Smooth muscle cell (in vitro differentiated cells): ENCODE measurements at regions not wholly inside any gene's neighbourhood (a gene's known extent, or its start where the extent isn't known, plus 50 kb on each side); places are given as distances from the start of the nearest gene placed in this dataset.

Experiments
- DNase-seq: peaks from one replicate; lab custom pipeline; 2025; ENCODE audit not compliant: unreplicated experiment; lab: John Stamatoyannopoulos, UW
- H2AFZ ChIP-seq: fragments of 200-600 bp; sonication (generic); 2 replicates; pipeline ENCODE4 v1.6.0; 2016; ENCODE audit warnings: antibody characterized with exemption, low read depth, mild to moderate bottlenecking
- H3F3A ChIP-seq: fragments of 200-600 bp; sonication (generic); 2 replicates; pipeline ENCODE4 v1.6.0; 2017; ENCODE audit warnings: antibody characterized with exemption, low read depth
- H3K27ac ChIP-seq: fragments of 200-600 bp; sonication (generic); 2 replicates; pipeline ENCODE4 v1.5.1; 2016; ENCODE audit warnings: low read depth, mild to moderate bottlenecking
- H3K27me3 ChIP-seq: fragments of 200-600 bp; sonication (generic); 2 replicates; pipeline ENCODE4 v1.6.1; 2016; ENCODE audit warnings: low read depth, mild to moderate bottlenecking
- H3K36me3 ChIP-seq: fragments of 200-600 bp; sonication (generic); 2 replicates; pipeline ENCODE4 v1.5.1; 2016; ENCODE audit warnings: low read depth
- H3K4me1 ChIP-seq: fragments of 200-600 bp; sonication (generic); 2 replicates; pipeline ENCODE4 v1.5.1; 2016; ENCODE audit warnings: low read depth
- H3K4me2 ChIP-seq: fragments of 200-600 bp; sonication (generic); 2 replicates; pipeline ENCODE4 v1.6.0; 2016; ENCODE audit warnings: mild to moderate bottlenecking
- H3K4me3 ChIP-seq: fragments of 200-600 bp; sonication (generic); 2 replicates; pipeline ENCODE4 v1.5.1; 2016; ENCODE audit warnings: mild to moderate bottlenecking
- H3K79me2 ChIP-seq: fragments of 200-600 bp; sonication (generic); 2 replicates; pipeline ENCODE4 v1.6.0; 2016; ENCODE audit warnings: low read depth, mild to moderate bottlenecking
- H3K9ac ChIP-seq: fragments of 200-600 bp; sonication (generic); 2 replicates; pipeline ENCODE4 v1.6.0; 2016; ENCODE audit warnings: low read depth
- H3K9me3 ChIP-seq: fragments of 200-600 bp; sonication (generic); replicated peaks from 2 replicates; pipeline ENCODE4 v1.5.1; 2016; ENCODE audit warnings: low read depth
- H4K20me1 ChIP-seq: fragments of 200-600 bp; sonication (generic); 2 replicates; pipeline ENCODE4 v1.6.0; 2016; ENCODE audit warnings: low read depth
- CTCF ChIP-seq: fragments of 200-600 bp; sonication (generic); IDR thresholded peaks from 2 replicates; pipeline ENCODE4 v1.5.1; 2017; ENCODE audit warnings: borderline replicate concordance, mild to moderate bottlenecking, antibody characterized with exemption; ENCODE audit not compliant: insufficient read depth, poor library complexity, severe bottlenecking
- WGBS: methylation state at CpG from one replicate; pipeline ENCODE4 v1.1.7; 2016; ENCODE audit warnings: low lambda C conversion rate; 5-methylcytosine and 5-hydroxymethylcytosine counted together

- no peak overlapping the region for H3K4me3 ChIP-seq
- H3K79me2 ChIP-seq, result no peaks in the 10 kb centered on the region
- no peaks in the 10 kb centered on the region for H4K20me1 ChIP-seq
- TF ChIP-seq CTCF, result no peak
- H3K27me3 ChIP-seq, result no peaks in the 10 kb centered on the region
- no peaks in the 10 kb centered on the region for H3K9me3 ChIP-seq
- no peak overlapping the region for H3K4me2 ChIP-seq
- no peak for DNase-seq
- 69% methylated on average over 3 of the region's 3 CpGs for WGBS
- H2AFZ ChIP-seq, result no peak overlapping the region
- no peak overlapping the region for H3K27ac ChIP-seq
- H3K4me1 ChIP-seq, result no peaks in the 10 kb centered on the region
- no peak overlapping the region for H3K9ac ChIP-seq
- H3K36me3 ChIP-seq, result no peaks in the 10 kb centered on the region
- no peaks in the 10 kb centered on the region for H3F3A ChIP-seq
Observed at GRCh38 chr20:20989081-20989480, 117.1 kb downstream of the LINC00237 start.

GRCh38 chr20:20979934-20980333 is 126.2 kb downstream of the LINC00237 start:
- Histone ChIP-seq H3K36me3 (no peaks in the 10 kb centered on the region), H3K27me3 (no peaks in the 10 kb centered on the region), H3K27ac (no peak overlapping the region), H3F3A (no peaks in the 10 kb centered on the region), H2AFZ (no peak overlapping the region), H4K20me1 (no peaks in the 10 kb centered on the region), H3K9me3 (no peaks in the 10 kb centered on the region), H3K79me2 (no peaks in the 10 kb centered on the region), H3K4me3 (no peak overlapping the region), H3K4me1 (no peaks in the 10 kb centered on the region), H3K9ac (no peak overlapping the region), H3K4me2 (no peak overlapping the region)
- TF ChIP-seq CTCF, result no peak
- DNase-seq, result no peak

DNA sequence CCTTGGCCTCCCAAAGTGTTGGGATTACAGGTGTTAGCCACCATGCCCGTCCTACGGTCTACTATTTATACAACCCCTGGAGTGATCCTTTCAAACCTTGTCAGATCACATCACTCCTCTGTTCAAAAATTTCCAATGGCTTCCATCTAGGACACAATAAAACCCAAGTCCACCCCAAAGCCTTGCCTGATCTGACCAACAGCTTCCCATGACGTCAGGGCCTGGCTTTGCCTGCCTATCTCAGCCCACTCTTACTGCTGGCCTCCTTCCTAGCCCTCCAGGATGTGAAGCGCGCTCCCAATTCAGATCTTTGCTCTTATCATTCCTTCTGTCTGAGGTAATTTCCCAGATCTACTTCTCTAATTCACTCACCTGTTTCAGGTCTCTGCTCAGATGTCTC is 128.4 kb downstream of the LINC00237 start:
- Histone ChIP-seq H4K20me1 (no peaks in the 10 kb centered on the region), H3K27me3 (no peaks in the 10 kb centered on the region), H3K79me2 (no peaks in the 10 kb centered on the region), H3K4me2 (no peak overlapping the region), H3K4me3 (no peak overlapping the region), H3K27ac (no peak overlapping the region), H3K36me3 (no peaks in the 10 kb centered on the region), H3K9ac (no peak overlapping the region), H2AFZ (no peak overlapping the region), H3K9me3 (no peaks in the 10 kb centered on the region), H3K4me1 (no peaks in the 10 kb centered on the region), H3F3A (no peaks in the 10 kb centered on the region)
- DNase-seq, result no peak
- TF ChIP-seq CTCF, result no peak
- 90% methylated on average over 5 of the region's 5 CpGs for WGBS

GRCh38 chr20:20972490-20972889 is 133.7 kb downstream of the LINC00237 start:
- no peaks in the 10 kb centered on the region for H3K36me3 ChIP-seq
- no peaks in the 10 kb centered on the region for H4K20me1 ChIP-seq
- H3K79me2 ChIP-seq, result no peaks in the 10 kb centered on the region
- H3K9ac ChIP-seq, result no peak overlapping the region
- no peaks in the 10 kb centered on the region for H3K4me1 ChIP-seq
- no peak for DNase-seq
- no peaks in the 10 kb centered on the region for H3K27me3 ChIP-seq
- H2AFZ ChIP-seq, result no peak overlapping the region
- H3K4me3 ChIP-seq, result no peak overlapping the region
- WGBS, result 93% methylated on average over 1 of the region's 1 CpG
- no peaks in the 10 kb centered on the region for H3K9me3 ChIP-seq
- H3F3A ChIP-seq, result no peaks in the 10 kb centered on the region
- H3K4me2 ChIP-seq, result no peak overlapping the region
- H3K27ac ChIP-seq, result no peak overlapping the region
- TF ChIP-seq CTCF, result no peak
